OCI-LY7 (cell line): ENCODE measurements at regions not wholly inside any gene's neighbourhood (a gene's known extent, or its start where the extent isn't known, plus 50 kb on each side); places are given as distances from the start of the nearest gene placed in this dataset.

Experiments used
- BruUV-seq: library from RNA; stranded (reverse); fragments of 400-500 nt; replicated peaks from 2 replicates; lab custom pipeline; 2021; lab: Mats Ljungman, UMichigan
- CTCF ChIA-PET: fragments of 300-600 bp; sonication (Branson Sonifier 250); formaldehyde crosslinking; loops from one replicate; lab custom pipeline; 2022; ENCODE audit warnings: antibody characterized with exemption; ENCODE audit not compliant: unreplicated experiment; lab: Charles Lee
- POLR2A ChIA-PET: fragments of 300-600 bp; sonication (Branson Sonifier 250); formaldehyde crosslinking; loops from one replicate; lab custom pipeline; 2022; ENCODE audit warnings: antibody characterized with exemption; lab: Charles Lee
- DNase-seq: peaks from one replicate; pipeline ENCODE4 v3.0.0-alpha.2; 2015; ENCODE audit warnings: low spot score
- H2AFZ ChIP-seq: fragments of 200-600 bp; sonication (generic), shearing (Covaris generic); 2 replicates; pipeline ENCODE4 v1.6.1; 2014; ENCODE audit warnings: mild to moderate bottlenecking, antibody characterized with exemption, low read length, moderate library complexity
- H3K27ac ChIP-seq: fragments of 200-600 bp; sonication (generic); 2 replicates; pipeline ENCODE4 v1.5.1; 2014; ENCODE audit warnings: mixed run types, low read depth, mild to moderate bottlenecking, moderate library complexity, low read length, inconsistent platforms; ENCODE audit not compliant: poor library complexity, severe bottlenecking
- H3K36me3 ChIP-seq: fragments of 200-600 bp; sonication (generic); 2 replicates; pipeline ENCODE4 v1.6.1; 2014; ENCODE audit warnings: mild to moderate bottlenecking, antibody characterized with exemption, low read length, moderate library complexity, mixed read lengths; ENCODE audit not compliant: insufficient read depth
- H3K4me1 ChIP-seq: fragments of 200-600 bp; sonication (generic); 2 replicates; pipeline ENCODE4 v1.5.1; 2014; ENCODE audit warnings: mild to moderate bottlenecking, low read length; ENCODE audit not compliant: insufficient read depth, poor library complexity, severe bottlenecking
- H3K4me2 ChIP-seq: fragments of 200-600 bp; sonication (generic); 2 replicates; pipeline ENCODE4 v1.6.1; 2014; ENCODE audit warnings: mild to moderate bottlenecking, low read length
- H3K4me3 ChIP-seq: fragments of 200-600 bp; sonication (generic); 2 replicates; pipeline ENCODE4 v1.5.1; 2014; ENCODE audit warnings: mild to moderate bottlenecking, low read depth, low read length; ENCODE audit not compliant: poor library complexity, severe bottlenecking
- H3K79me2 ChIP-seq: fragments of 200-600 bp; sonication (generic); 2 replicates; pipeline ENCODE4 v1.6.1; 2016; ENCODE audit warnings: low read depth, mild to moderate bottlenecking, low read length, moderate library complexity, mixed read lengths; ENCODE audit not compliant: insufficient read depth
- H3K9me2 ChIP-seq: fragments of 200-600 bp; sonication (generic); 2 replicates; pipeline ENCODE4 v1.6.1; 2016; ENCODE audit warnings: mild to moderate bottlenecking, low read length, mixed read lengths; ENCODE audit not compliant: insufficient read depth
- H3K9me3 ChIP-seq: fragments of 200-600 bp; sonication (generic); 2 replicates; pipeline ENCODE4 v1.6.1; 2014; ENCODE audit warnings: mild to moderate bottlenecking, mixed run types, low read length, mixed read lengths
- H4K20me1 ChIP-seq: fragments of 200-600 bp; sonication (generic); 2 replicates; pipeline ENCODE4 v1.6.1; 2014; ENCODE audit warnings: mild to moderate bottlenecking, antibody characterized with exemption, low read length, moderate library complexity, mixed read lengths; ENCODE audit not compliant: insufficient read depth
- EZH2phosphoT487 ChIP-seq: fragments of 200-600 bp; sonication (generic); IDR thresholded peaks from 2 replicates; pipeline ENCODE4 v1.6.1; 2018; ENCODE audit warnings: low read depth, borderline replicate concordance, mild to moderate bottlenecking, mixed run types, antibody characterized with exemption, low read length, moderate library complexity, mixed read lengths
- intact Hi-C: fragments of 100-400 bp; cut with micrococcal nuclease; formaldehyde crosslinking; loops from one replicate; pipeline ENCODE4 v1.10.0; 2022; ENCODE audit not compliant: unreplicated experiment
- TF ChIP-seq, protein P1 (sequence below): fragments of 200-600 bp; sonication (generic); conservative IDR thresholded peaks from 2 replicates; pipeline ENCODE4 v1.5.1; 2014; ENCODE audit warnings: mild to moderate bottlenecking, antibody characterized with exemption, low read length, moderate library complexity, mixed read lengths

GRCh38 chr5:2164586-2164985 is 281.9 kb upstream of the IRX4 start:
- H3K9me2 ChIP-seq, result no peaks in the 10 kb centered on the region
- no peak for TF ChIP-seq EZH2phosphoT487
- TF ChIP-seq, protein P1, sequence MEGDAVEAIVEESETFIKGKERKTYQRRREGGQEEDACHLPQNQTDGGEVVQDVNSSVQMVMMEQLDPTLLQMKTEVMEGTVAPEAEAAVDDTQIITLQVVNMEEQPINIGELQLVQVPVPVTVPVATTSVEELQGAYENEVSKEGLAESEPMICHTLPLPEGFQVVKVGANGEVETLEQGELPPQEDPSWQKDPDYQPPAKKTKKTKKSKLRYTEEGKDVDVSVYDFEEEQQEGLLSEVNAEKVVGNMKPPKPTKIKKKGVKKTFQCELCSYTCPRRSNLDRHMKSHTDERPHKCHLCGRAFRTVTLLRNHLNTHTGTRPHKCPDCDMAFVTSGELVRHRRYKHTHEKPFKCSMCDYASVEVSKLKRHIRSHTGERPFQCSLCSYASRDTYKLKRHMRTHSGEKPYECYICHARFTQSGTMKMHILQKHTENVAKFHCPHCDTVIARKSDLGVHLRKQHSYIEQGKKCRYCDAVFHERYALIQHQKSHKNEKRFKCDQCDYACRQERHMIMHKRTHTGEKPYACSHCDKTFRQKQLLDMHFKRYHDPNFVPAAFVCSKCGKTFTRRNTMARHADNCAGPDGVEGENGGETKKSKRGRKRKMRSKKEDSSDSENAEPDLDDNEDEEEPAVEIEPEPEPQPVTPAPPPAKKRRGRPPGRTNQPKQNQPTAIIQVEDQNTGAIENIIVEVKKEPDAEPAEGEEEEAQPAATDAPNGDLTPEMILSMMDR, result no peak
- H3K79me2 ChIP-seq, result no peaks in the 10 kb centered on the region
- intact Hi-C loops, result no loop called here
- ChIA-PET CTCF (no interaction called here), POLR2A (no interaction called here)
- H3K4me2 ChIP-seq, result no peak overlapping the region
- H3K27ac ChIP-seq, result no peak overlapping the region
- H3K36me3 ChIP-seq, result no peaks in the 10 kb centered on the region
- H4K20me1 ChIP-seq, result no peaks in the 10 kb centered on the region
- H3K4me1 ChIP-seq, result no peaks in the 10 kb centered on the region
- no peak overlapping the region for H2AFZ ChIP-seq
- BruUV-seq, result no TSS peak
- H3K9me3 ChIP-seq, result no peaks in the 10 kb centered on the region
- no peak for DNase-seq
- H3K4me3 ChIP-seq, result no peak overlapping the region

DNA sequence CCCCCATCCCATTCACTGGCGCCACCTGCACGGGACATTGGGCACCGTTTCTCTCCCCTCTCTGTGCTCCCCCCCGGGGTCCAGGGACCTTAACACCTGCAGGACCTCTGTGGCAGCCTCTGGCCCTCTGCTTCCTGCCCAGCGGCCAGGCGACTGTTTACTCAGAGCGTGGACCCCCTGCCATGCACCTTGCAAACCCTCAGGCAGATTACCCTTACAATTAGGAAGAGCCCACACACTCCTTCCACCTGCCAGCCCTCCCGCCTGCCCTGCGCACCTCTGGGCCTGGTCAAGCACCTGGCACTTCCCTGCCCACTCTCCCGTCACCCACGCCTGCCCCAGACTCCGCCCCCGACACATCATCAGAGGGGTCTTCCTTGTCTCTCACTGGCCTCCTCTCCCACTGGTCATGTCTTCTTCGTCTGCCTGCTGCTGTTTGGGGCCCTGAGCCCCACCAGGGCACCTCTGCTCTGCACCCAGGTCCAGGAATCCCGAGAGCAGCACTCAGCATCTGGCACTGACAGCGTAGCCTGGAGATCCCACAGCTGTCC is 281.3 kb upstream of the IRX4 start:
- H3K27ac ChIP-seq, result no peak overlapping the region
- no peak for DNase-seq
- H3K4me2 ChIP-seq, result no peak overlapping the region
- no peaks in the 10 kb centered on the region for H3K36me3 ChIP-seq
- no TSS peak for BruUV-seq
- intact Hi-C loops, result no loop called here
- no peak for TF ChIP-seq EZH2phosphoT487
- TF ChIP-seq, protein P1, result no peak
- H3K79me2 ChIP-seq, result no peaks in the 10 kb centered on the region
- POLR2A ChIA-PET, result no interaction called here
- H3K9me3 ChIP-seq, result no peaks in the 10 kb centered on the region
- no peaks in the 10 kb centered on the region for H3K9me2 ChIP-seq
- H2AFZ ChIP-seq, result no peak overlapping the region
- no peaks in the 10 kb centered on the region for H4K20me1 ChIP-seq
- CTCF ChIA-PET, result no interaction called here
- no peak overlapping the region for H3K4me3 ChIP-seq
- no peaks in the 10 kb centered on the region for H3K4me1 ChIP-seq

- no peak for DNase-seq
- Histone ChIP-seq H2AFZ (no peak overlapping the region), H3K4me2 (no peak overlapping the region), H3K9me2 (no peaks in the 10 kb centered on the region), H3K9me3 (no peaks in the 10 kb centered on the region), H4K20me1 (no peaks in the 10 kb centered on the region), H3K79me2 (no peaks in the 10 kb centered on the region), H3K36me3 (no peaks in the 10 kb centered on the region), H3K27ac (no peak overlapping the region), H3K4me1 (no peaks in the 10 kb centered on the region), H3K4me3 (no peak overlapping the region)
- intact Hi-C loops, result no loop called here
- ChIA-PET CTCF (no interaction called here), POLR2A (no interaction called here)
- TF ChIP-seq EZH2phosphoT487, result no peak
- TF ChIP-seq, protein P1, result no peak
- BruUV-seq, result no TSS peak
Observed at GRCh38 chr5:2163060-2163856, 280.5 kb upstream of the IRX4 start.
